Loucy (cell line): ENCODE measurements at regions not wholly inside any gene's neighbourhood (a gene's known extent, or its start where the extent isn't known, plus 50 kb on each side); places are given as distances from the start of the nearest gene placed in this dataset.
"Not testable (repeated sequence)": the region's sequence is repeated elsewhere in the genome, so short reads cannot be mapped to it uniquely, and the experiment has no call there.

Source experiments
- H2AFZ ChIP-seq: fragments of 200-600 bp; sonication (generic); 2 replicates; pipeline ENCODE4 v1.6.0; 2016; ENCODE audit warnings: antibody characterized with exemption, mild to moderate bottlenecking, low read length, moderate library complexity
- H3F3A ChIP-seq: fragments of 200-600 bp; 2 replicates; pipeline ENCODE4 v1.6.0; 2016; ENCODE audit warnings: antibody characterized with exemption, low read depth, mild to moderate bottlenecking
- H3K27me3 ChIP-seq: fragments of 200-600 bp; sonication (generic); 2 replicates; pipeline ENCODE4 v1.6.1; 2014; ENCODE audit warnings: low read length, mild to moderate bottlenecking; ENCODE audit not compliant: insufficient read depth, poor library complexity, severe bottlenecking
- H3K36me3 ChIP-seq: fragments of 200-600 bp; sonication (generic); 2 replicates; pipeline ENCODE4 v1.6.1; 2016; ENCODE audit warnings: low read length; ENCODE audit not compliant: insufficient read depth
- H3K4me1 ChIP-seq: fragments of 200-600 bp; sonication (generic); 2 replicates; pipeline ENCODE4 v1.5.1; 2014; ENCODE audit warnings: low read length, mild to moderate bottlenecking; ENCODE audit not compliant: insufficient read depth, poor library complexity, severe bottlenecking
- H3K4me2 ChIP-seq: fragments of 200-600 bp; sonication (generic); 2 replicates; pipeline ENCODE4 v1.6.0; 2014; ENCODE audit warnings: antibody characterized with exemption, low read length, low read depth, mild to moderate bottlenecking; ENCODE audit not compliant: poor library complexity, severe bottlenecking
- H3K4me3 ChIP-seq: fragments of 200-600 bp; sonication (generic); 2 replicates; pipeline ENCODE4 v1.5.1; 2014; ENCODE audit warnings: low read length, mild to moderate bottlenecking, mixed read lengths; ENCODE audit not compliant: poor library complexity, severe bottlenecking
- H3K79me2 ChIP-seq: fragments of 200-600 bp; sonication (generic); 2 replicates; pipeline ENCODE4 v1.6.1; 2014; ENCODE audit warnings: low read length; ENCODE audit not compliant: insufficient read depth
- H3K9ac ChIP-seq: fragments of 200-600 bp; sonication (generic); 2 replicates; pipeline ENCODE4 v1.6.0; 2014; ENCODE audit warnings: mild to moderate bottlenecking, low read depth, low read length, moderate library complexity; ENCODE audit not compliant: poor library complexity, severe bottlenecking
- H3K9me2 ChIP-seq: fragments of 200-600 bp; sonication (generic); replicated peaks from 2 replicates; pipeline ENCODE4 v1.6.1; 2016; ENCODE audit warnings: low read depth, low read length, mixed read lengths
- H3K9me3 ChIP-seq: fragments of 200-600 bp; sonication (generic); 2 replicates; pipeline ENCODE4 v1.6.1; 2014; ENCODE audit warnings: mild to moderate bottlenecking, antibody characterized with exemption, low read length, low read depth; ENCODE audit not compliant: insufficient read depth
- H4K20me1 ChIP-seq: fragments of 200-600 bp; sonication (generic); 2 replicates; pipeline ENCODE4 v1.6.0; 2014; ENCODE audit warnings: antibody characterized with exemption, low read length, mild to moderate bottlenecking; ENCODE audit not compliant: insufficient read depth, poor library complexity, severe bottlenecking
- CTCF ChIP-seq: fragments of 200-600 bp; sonication (generic); conservative IDR thresholded peaks from 2 replicates; pipeline ENCODE4 v1.5.1; 2014; ENCODE audit warnings: mild to moderate bottlenecking, antibody characterized with exemption, low read length
- EZH2phosphoT487 ChIP-seq: fragments of 200-600 bp; IDR thresholded peaks from 2 replicates; pipeline ENCODE4 v1.6.1; 2018; ENCODE audit warnings: antibody characterized with exemption, mild to moderate bottlenecking, moderate library complexity, borderline replicate concordance

- peaks cover 20% of the 10 kb centered on the region for H3K36me3 ChIP-seq
Measured at GRCh38 chr6:144372611-144373594, 87.8 kb downstream of the UTRN start.

GRCh38 chr6:144374525-144374924, 89.4 kb downstream of the UTRN start:
- H3K9ac ChIP-seq, H3K9me2 ChIP-seq, H3F3A ChIP-seq, H3K4me2 ChIP-seq, H2AFZ ChIP-seq, H3K27me3 ChIP-seq, H3K4me3 ChIP-seq, H3K9me3 ChIP-seq: not testable (repeated sequence)
- H3K79me2 ChIP-seq = peaks cover 79% of the 10 kb centered on the region
- peaks cover 14% of the 10 kb centered on the region for H3K36me3 ChIP-seq
- peaks cover 10% of the 10 kb centered on the region for H3K4me1 ChIP-seq
- peaks cover 18% of the 10 kb centered on the region for H4K20me1 ChIP-seq

More at GRCh38 chr6:144372611-144373594, 87.8 kb downstream of the UTRN start:
- Histone ChIP-seq H3F3A (0 out of 2 replicates have a peak, but pooled peaks cover 2% of the 10 kb centered on the region), H3K9me2 (no peaks in the 10 kb centered on the region), H3K9me3 (peaks cover 10% of the 10 kb centered on the region; the same call in 1 of the 2 replicates), H2AFZ (no peak overlapping the region), H4K20me1 (peaks cover 10% of the 10 kb centered on the region), H3K4me1 (peaks cover 10% of the 10 kb centered on the region), H3K4me3 (no peak overlapping the region), H3K4me2 (no peak overlapping the region), H3K27me3 (no peaks in the 10 kb centered on the region), H3K9ac (no peak overlapping the region), H3K79me2 (peaks cover 78% of the 10 kb centered on the region)
- no peak for TF ChIP-seq EZH2phosphoT487
- no peak for TF ChIP-seq CTCF

GRCh38 chr6:144377586-144378210, 92.6 kb downstream of the UTRN start:
- H3F3A ChIP-seq = 0 out of 2 replicates have a peak, but pooled peaks cover 2% of the 10 kb centered on the region
- H3K79me2 ChIP-seq = peaks cover 83% of the 10 kb centered on the region
- H3K4me3 ChIP-seq = no peak overlapping the region
- H2AFZ ChIP-seq = no peak overlapping the region
- peaks cover 14% of the 10 kb centered on the region for H3K36me3 ChIP-seq
- TF ChIP-seq CTCF (no peak), EZH2phosphoT487 (no peak)
- peaks cover 10% of the 10 kb centered on the region for H3K4me1 ChIP-seq
- peaks cover 16% of the 10 kb centered on the region; the same call in 1 of the 2 replicates for H3K9me3 ChIP-seq
- no peaks in the 10 kb centered on the region for H3K27me3 ChIP-seq
- H4K20me1 ChIP-seq = peaks cover 18% of the 10 kb centered on the region
- H3K9me2 ChIP-seq = no peaks in the 10 kb centered on the region
- H3K4me2 ChIP-seq = no peak overlapping the region
- H3K9ac ChIP-seq = no peak overlapping the region
